HUES64 (cell line): ENCODE measurements at regions not wholly inside any gene's neighbourhood (a gene's known extent, or its start where the extent isn't known, plus 50 kb on each side); places are given as distances from the start of the nearest gene placed in this dataset.

Experiments
- H3K27ac ChIP-seq: 2 replicates; pipeline ENCODE4 v1.7.0; 2013; ENCODE audit warnings: low read depth, low read length, inconsistent platforms
- H3K27me3 ChIP-seq: 2 replicates; pipeline ENCODE4 v1.6.1; 2013; ENCODE audit warnings: mild to moderate bottlenecking, low read length; ENCODE audit not compliant: insufficient read depth
- H3K36me3 ChIP-seq: 2 replicates; pipeline ENCODE4 v1.6.1; 2013; ENCODE audit warnings: mild to moderate bottlenecking, low read length; ENCODE audit not compliant: insufficient read depth
- H3K4me1 ChIP-seq: 2 replicates; pipeline ENCODE4 v1.6.1; 2013; ENCODE audit warnings: mild to moderate bottlenecking, low read length, moderate library complexity; ENCODE audit not compliant: insufficient read depth
- H3K4me3 ChIP-seq: 2 replicates; pipeline ENCODE4 v1.5.1; 2013; ENCODE audit warnings: mild to moderate bottlenecking, low read length, moderate library complexity
- H3K9ac ChIP-seq: 2 replicates; pipeline ENCODE4 v1.6.1; 2013; ENCODE audit warnings: mild to moderate bottlenecking, low read depth, low read length
- H3K9me3 ChIP-seq: 2 replicates; pipeline ENCODE4 v1.6.1; 2013; ENCODE audit warnings: low read depth, low read length; ENCODE audit not compliant: insufficient read depth
- WGBS: fragments of 150-250, 120-280 bp; methylation state at CpG from one replicate; pipeline ENCODE4 v1.1.7; 2013; ENCODE audit warnings: missing lambda C conversion rate; 5-methylcytosine and 5-hydroxymethylcytosine counted together

GRCh38 chr9:113771199-113771598 is 104.9 kb upstream of the ZNF618 start:
- no peaks in the 10 kb centered on the region for H3K36me3 ChIP-seq
- H3K9ac ChIP-seq, result no peak overlapping the region
- 86% methylated on average over 4 of the region's 4 CpGs for WGBS
- H3K27me3 ChIP-seq, result no peaks in the 10 kb centered on the region
- no peak overlapping the region for H3K4me3 ChIP-seq
- no peaks in the 10 kb centered on the region for H3K4me1 ChIP-seq
- no peak overlapping the region for H3K27ac ChIP-seq
- no peaks in the 10 kb centered on the region for H3K9me3 ChIP-seq

DNA sequence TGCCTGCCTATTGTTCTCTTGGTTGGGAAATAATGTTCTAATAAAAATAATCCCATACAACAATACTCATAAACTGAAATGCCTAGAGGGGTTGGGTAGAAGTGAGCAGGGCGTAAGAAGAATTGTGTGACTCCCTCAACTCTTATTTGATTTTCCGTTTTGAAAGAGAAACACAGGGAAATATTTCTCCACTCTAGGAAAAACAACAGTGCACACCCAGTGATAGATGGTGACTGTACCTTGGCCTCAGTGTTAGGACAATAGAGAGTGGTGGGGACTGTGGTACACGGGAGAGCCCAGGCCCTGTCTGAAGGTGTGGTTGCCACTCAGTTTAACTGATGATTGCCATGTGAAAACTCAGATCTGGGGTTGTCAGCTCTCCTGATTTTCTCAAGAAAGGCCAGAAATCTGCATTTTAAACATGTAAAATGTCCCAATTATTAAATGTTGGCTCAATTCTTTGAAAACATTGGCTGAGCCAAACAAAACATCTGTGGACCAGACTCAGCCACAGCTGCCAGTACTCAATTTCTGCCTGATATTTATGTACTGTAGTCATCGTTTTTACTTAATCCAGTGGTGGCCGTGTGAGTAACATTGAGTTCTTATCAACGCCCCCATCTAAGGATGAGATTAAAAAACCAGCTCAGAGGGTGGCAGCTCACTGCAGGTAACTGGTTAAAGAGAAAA is 103.8 kb upstream of the ZNF618 start:
- Histone ChIP-seq H3K9ac (no peak overlapping the region), H3K4me3 (no peak overlapping the region), H3K27me3 (no peaks in the 10 kb centered on the region), H3K9me3 (no peaks in the 10 kb centered on the region), H3K4me1 (no peaks in the 10 kb centered on the region), H3K27ac (no peak overlapping the region), H3K36me3 (no peaks in the 10 kb centered on the region)
- WGBS, result 94% methylated on average over 6 of the region's 6 CpGs

DNA sequence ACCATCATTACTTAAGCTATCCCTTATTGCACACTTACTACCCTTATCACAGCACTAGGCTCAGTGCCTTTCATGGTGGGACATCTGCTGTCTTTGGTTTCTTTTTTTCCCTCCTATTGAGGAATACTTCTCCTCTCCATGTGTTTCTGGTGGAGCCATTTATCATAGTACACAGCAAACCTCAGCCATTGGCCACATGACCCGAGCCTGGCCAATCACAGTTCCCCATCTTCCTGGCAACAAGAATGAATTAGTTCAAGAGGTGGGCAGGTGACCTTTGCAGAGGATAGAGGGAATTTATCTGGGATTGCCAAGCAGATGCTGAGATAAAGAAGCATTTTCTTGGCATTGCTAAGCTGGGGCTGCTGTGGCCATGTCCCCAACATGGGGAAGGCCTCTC is 101.1 kb upstream of the ZNF618 start:
- H3K27ac ChIP-seq, result no peak overlapping the region
- no peaks in the 10 kb centered on the region for H3K27me3 ChIP-seq
- H3K36me3 ChIP-seq, result no peaks in the 10 kb centered on the region
- 85% methylated on average over 1 of the region's 1 CpG for WGBS
- H3K4me1 ChIP-seq, result no peaks in the 10 kb centered on the region
- no peak overlapping the region for H3K9ac ChIP-seq
- no peaks in the 10 kb centered on the region for H3K9me3 ChIP-seq
- H3K4me3 ChIP-seq, result no peak overlapping the region

DNA sequence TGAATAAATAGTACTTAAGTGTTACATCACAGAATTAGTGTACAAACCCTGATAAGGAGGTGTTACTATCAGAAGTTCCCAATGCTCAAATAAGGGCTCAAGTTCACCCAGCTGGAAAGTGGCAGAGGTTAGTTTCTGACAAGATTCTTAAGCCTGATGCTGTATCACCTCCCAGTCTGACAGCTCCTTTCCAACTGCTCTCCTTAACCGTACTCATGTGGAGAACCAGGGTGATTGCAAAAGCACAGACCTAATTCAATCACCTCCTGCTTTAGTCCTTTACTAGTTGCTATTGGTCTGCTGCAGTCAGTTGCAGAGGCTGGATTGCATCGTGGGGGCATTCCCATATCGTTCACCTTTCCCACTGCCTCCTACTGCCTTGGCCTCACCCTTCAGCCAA is 100.4 kb upstream of the ZNF618 start:
- WGBS, result 86% methylated on average over 3 of the region's 3 CpGs
- H3K27me3 ChIP-seq, result no peaks in the 10 kb centered on the region
- no peak overlapping the region for H3K4me3 ChIP-seq
- H3K9ac ChIP-seq, result no peak overlapping the region
- H3K36me3 ChIP-seq, result no peaks in the 10 kb centered on the region
- H3K4me1 ChIP-seq, result 0 out of 2 replicates have a peak, but pooled peaks cover under 1% of the 10 kb centered on the region
- H3K9me3 ChIP-seq, result no peaks in the 10 kb centered on the region
- H3K27ac ChIP-seq, result no peak overlapping the region

DNA sequence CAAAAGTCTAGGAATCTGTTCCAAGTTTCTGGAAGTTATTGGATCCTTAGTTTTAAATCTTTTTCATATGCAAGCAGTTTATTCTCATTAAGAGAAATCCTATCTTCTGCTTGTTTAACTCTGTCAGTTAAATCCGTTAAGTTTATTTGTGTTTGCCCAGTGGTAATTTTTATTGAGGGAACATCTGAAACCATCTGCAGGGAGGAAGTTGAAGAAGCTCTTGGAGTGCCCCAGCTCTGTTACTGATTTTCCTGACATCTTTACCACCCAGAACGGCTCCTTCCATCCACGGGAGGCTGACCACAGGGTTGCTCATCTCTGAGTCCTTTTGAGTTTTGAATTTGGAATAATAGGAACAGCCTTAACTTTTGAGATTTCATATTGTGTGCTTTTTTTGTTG is 99.9 kb upstream of the ZNF618 start:
- Histone ChIP-seq H3K9ac (no peak overlapping the region), H3K4me3 (no peak overlapping the region), H3K27me3 (no peaks in the 10 kb centered on the region), H3K27ac (no peak overlapping the region), H3K9me3 (no peaks in the 10 kb centered on the region), H3K4me1 (0 out of 2 replicates have a peak, but pooled peaks cover 4% of the 10 kb centered on the region), H3K36me3 (no peaks in the 10 kb centered on the region)
- 89% methylated on average over 3 of the region's 3 CpGs for WGBS

DNA sequence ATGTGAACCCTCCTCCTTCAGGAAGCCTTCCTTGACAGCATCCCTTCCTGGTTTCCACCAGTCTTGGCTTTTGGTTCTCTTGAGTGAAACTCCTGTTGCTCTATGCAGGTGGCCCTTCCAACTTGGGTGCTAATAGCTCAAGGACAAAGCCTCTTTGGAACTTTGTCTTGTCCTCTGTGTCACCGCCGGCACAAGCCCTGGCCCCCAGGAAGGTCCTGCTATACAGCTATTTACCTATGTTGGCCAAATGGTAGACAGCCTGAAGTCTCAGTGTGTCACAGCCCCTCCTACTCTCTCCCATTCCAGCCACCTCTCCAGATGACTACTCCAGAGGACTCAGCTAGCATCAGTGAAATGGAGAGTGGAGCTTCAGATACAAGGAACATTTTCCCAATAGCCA is 94.7 kb upstream of the ZNF618 start:
- Histone ChIP-seq H3K9ac (no peak overlapping the region), H3K4me1 (0 out of 2 replicates have a peak, but pooled peaks cover 4% of the 10 kb centered on the region), H3K27me3 (no peaks in the 10 kb centered on the region; the same call in 1 of the 2 replicates), H3K9me3 (no peaks in the 10 kb centered on the region), H3K36me3 (no peaks in the 10 kb centered on the region), H3K4me3 (no peak overlapping the region), H3K27ac (no peak overlapping the region)
- whole genome bisulfite sequencing, result 94% methylated on average over 2 of the region's 2 CpGs

- Histone ChIP-seq H3K27me3 (no peaks in the 10 kb centered on the region; the same call in 1 of the 2 replicates), H3K27ac (no peak overlapping the region), H3K9ac (no peak overlapping the region), H3K4me3 (no peak overlapping the region), H3K36me3 (no peaks in the 10 kb centered on the region), H3K9me3 (no peaks in the 10 kb centered on the region), H3K4me1 (0 out of 2 replicates have a peak, but pooled peaks cover 4% of the 10 kb centered on the region)
- 93% methylated on average over 7 of the region's 7 CpGs for WGBS
These were observed 94.2 kb upstream of the ZNF618 start for GRCh38 chr9:113781896-113782295.

DNA sequence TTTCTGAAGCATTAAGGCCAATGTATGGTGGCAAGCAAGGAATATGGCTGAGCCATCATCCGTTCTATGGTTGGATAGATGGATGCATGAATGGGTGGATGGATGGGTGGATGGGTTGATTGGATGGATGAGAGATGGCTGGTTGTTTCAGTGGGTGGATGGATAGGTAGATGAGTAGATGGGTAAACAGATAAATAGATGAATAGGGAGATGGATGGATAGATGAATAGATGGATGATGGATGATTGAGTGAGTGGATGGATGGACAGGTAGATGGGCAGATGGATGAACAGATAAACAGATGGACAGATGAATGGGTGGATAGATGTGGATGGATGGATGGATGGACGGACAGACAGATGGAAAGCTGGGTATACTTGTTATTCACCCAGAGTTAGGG is 92.6 kb upstream of the ZNF618 start:
- H3K27ac ChIP-seq, result no peak overlapping the region
- H3K4me3 ChIP-seq, result no peak overlapping the region
- peaks cover 10% of the 10 kb centered on the region for H3K4me1 ChIP-seq
- H3K9me3 ChIP-seq, result no peaks in the 10 kb centered on the region
- H3K36me3 ChIP-seq, result no peaks in the 10 kb centered on the region
- no peaks in the 10 kb centered on the region; the same call in 1 of the 2 replicates for H3K27me3 ChIP-seq
- 85% methylated on average over 2 of the region's 2 CpGs for WGBS
- H3K9ac ChIP-seq, result no peak overlapping the region

- Histone ChIP-seq H3K9me3 (no peaks in the 10 kb centered on the region), H3K27ac (no peak overlapping the region), H3K9ac (no peak overlapping the region), H3K4me1 (peaks cover 12% of the 10 kb centered on the region), H3K36me3 (no peaks in the 10 kb centered on the region), H3K4me3 (no peak overlapping the region), H3K27me3 (no peaks in the 10 kb centered on the region; the same call in 1 of the 2 replicates)
- WGBS, result 91% methylated on average over 6 of the region's 6 CpGs
These were observed 90.8 kb upstream of the ZNF618 start for GRCh38 chr9:113785334-113785733.

DNA sequence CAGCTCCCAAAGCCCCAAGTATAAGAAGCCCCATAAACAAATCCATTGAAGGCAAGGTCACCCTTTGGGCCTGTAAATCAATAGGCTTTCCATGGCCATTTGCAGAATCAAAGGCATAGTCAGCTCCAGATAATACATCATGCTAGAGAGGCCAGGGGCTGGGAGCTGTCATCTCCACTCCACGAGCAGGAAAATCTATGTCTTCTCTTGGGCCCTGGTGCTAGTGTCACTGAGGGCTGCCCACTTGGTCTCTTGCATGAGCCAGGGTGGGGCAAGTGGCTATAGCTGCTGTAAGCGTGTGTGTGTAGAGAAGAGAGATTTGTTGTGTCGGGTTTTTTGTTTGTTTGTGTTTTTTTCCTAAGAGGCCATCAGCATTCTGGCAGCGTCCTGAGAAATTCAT is 90.0 kb upstream of the ZNF618 start:
- Histone ChIP-seq H3K4me1 (peaks cover 9% of the 10 kb centered on the region), H3K9me3 (no peaks in the 10 kb centered on the region), H3K9ac (no peak overlapping the region), H3K4me3 (no peak overlapping the region), H3K27ac (no peak overlapping the region), H3K36me3 (no peaks in the 10 kb centered on the region), H3K27me3 (no peaks in the 10 kb centered on the region; the same call in 1 of the 2 replicates)
- WGBS, result 81% methylated on average over 3 of the region's 4 CpGs

DNA sequence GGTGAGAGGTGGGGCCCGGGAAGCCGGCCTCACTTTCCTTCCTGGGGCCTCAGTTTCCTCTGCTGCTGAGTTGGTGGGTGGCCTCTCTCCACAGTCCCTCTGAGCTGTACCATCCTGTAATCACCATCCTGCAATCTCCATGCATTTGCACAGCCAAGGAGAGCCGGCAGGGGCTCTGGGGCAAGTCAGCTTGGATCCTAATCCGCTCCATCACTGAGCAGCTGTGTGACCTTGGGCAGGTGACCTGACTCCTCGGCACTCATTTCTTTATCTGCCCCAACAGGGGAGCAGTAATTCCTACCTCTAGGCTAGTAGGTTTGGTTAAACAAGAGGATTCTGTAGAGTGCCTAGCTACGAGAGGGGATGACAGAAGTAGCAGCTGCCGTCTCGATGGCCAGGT is 88.2 kb upstream of the ZNF618 start:
- Histone ChIP-seq H3K4me1 (peaks cover 9% of the 10 kb centered on the region), H3K9ac (no peak overlapping the region), H3K9me3 (no peaks in the 10 kb centered on the region), H3K36me3 (no peaks in the 10 kb centered on the region), H3K27ac (no peak overlapping the region), H3K4me3 (no peak overlapping the region), H3K27me3 (no peaks in the 10 kb centered on the region)
- 65% methylated on average over 8 of the region's 8 CpGs for WGBS
